ENCODE measurements at regions not wholly inside any gene's neighbourhood (a gene's known extent, or its start where the extent isn't known, plus 50 kb on each side); places are given as distances from the start of the nearest gene placed in this dataset.

- intact Hi-C loops (cut with DNase I; ENCODE audit: low total_unique reads): no loop called here
- peak in 1 of 2 donors; percentile 29 for DNase-seq (ENCODE audit: low spot score in 2 of 2)
- TF ChIP-seq POLR2A (IDR thresholded peaks at IDR 0.05): no peak
- TF ChIP-seq CTCF (IDR thresholded peaks at IDR 0.05): no peak
- no peak overlapping the region for H3K4me3 ChIP-seq (ENCODE audit: low read depth, poor library complexity, severe bottlenecking)
- 21 to 27% methylated on average over 32 of the region's 32 CpGs for WGBS, 2 donors
Observed at GRCh38 chr14:101456246-101457175, 104.8 kb upstream of the DIO3 start.

- intact Hi-C loops (cut with DNase I; ENCODE audit: low total_unique reads): no loop called here
- 2 to 10% methylated on average over 11 to 12 of the region's 85 CpGs for WGBS, 2 donors
- DNase-seq (ENCODE audit: low spot score in 2 of 2): no peak
- TF ChIP-seq POLR2A (IDR thresholded peaks at IDR 0.05) (no peak), CTCF (IDR thresholded peaks at IDR 0.05) (no peak)
- H3K4me3 ChIP-seq (ENCODE audit: low read depth, poor library complexity, severe bottlenecking): no peak overlapping the region
Observed at GRCh38 chr14:101457301-101457935, 103.9 kb upstream of the DIO3 start.

DNA sequence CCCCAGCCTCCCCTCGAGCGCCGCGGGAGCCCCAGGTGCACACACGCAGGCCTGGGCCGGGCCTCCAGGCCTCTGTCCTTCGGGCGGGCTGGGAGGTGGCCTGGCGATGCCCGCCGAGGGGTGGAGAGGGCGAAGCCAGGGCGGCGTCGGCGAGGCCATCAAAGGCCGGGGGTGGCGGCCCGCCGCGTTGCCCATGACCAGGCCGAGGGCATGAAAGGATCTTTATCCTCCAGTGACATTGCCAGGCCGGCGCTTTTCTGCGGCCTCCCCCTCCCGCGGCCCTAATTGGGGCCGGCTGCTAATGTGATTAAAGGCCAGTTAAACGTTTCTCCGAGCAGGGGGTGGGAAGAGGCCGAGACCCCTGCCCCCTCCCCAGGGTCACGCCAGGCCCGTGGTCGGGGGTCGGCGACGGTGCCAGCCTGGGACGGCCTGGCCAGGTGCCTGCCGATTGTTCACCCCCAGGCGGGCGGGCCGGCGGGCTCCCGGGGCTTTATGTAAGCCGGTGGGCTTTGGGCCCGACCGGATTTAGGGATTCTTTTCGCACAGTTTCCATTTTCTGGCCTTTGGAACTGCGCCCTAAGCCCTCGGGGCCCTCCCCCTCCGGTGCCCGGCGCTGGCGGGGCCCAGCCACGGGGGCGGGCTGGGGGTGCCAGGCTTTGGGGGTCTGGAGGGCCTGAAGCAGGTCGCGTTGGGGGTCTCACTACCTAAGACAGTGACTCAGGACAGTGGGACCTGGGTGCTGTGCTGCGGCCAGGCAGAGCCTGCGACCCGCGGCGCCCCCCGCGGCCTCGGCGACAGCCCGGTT, 103.2 kb upstream of the DIO3 start:
- no peak overlapping the region for H3K4me3 ChIP-seq (ENCODE audit: low read depth, poor library complexity, severe bottlenecking)
- intact Hi-C loops (cut with DNase I; ENCODE audit: low total_unique reads): no loop called here
- DNase-seq (ENCODE audit: low spot score in 2 of 2): no peak
- WGBS, 2 donors: 9 to 12% methylated on average over 23 to 51 of the region's 68 CpGs
- TF ChIP-seq CTCF (IDR thresholded peaks at IDR 0.05) (no peak), POLR2A (IDR thresholded peaks at IDR 0.05) (no peak)

DNA sequence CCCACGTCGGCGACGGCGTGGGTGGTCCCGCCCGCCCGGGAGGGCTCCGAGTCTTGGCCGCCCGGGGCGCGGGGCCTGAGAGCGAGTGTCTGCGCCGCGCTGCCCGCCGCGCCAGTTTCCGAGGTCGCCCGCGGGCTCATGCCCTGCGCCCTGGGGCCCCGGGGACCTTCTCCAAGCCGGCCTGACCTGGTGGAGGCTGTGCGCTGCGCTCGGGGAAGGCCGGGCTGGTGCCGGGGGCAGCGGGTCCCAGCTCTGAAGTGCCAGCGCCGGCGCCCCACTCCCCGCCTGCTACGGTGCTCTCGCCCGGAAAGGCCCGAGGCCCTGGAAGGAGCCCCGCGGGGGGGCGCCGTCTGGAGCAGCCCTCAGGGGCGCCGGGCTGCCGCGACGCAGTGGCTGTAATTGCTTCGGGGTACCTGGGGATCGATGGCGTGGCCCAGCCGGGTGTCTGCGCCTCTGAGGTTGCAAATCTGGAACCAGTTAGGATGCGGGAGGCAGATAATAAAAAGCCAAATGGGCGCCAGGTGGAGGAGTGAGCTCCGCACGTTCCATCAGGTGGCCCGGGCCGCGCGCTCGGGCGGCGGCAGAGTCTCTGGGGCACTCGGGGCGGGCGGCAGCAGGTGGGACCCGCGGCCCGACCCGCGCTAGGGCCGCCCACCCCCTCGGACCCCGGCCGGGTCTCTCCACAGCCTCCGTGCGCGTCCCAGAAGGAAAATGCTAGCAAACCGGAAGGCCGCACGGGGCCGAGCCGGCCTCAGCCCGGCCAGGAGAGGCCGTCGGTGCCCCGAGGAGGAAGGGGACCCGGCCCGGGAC, 102.3 kb upstream of the DIO3 start:
- peak in 1 of 2 donors; percentile 72 for DNase-seq (ENCODE audit: low spot score in 2 of 2)
- intact Hi-C loops (cut with DNase I; ENCODE audit: low total_unique reads): no loop called here
- TF ChIP-seq CTCF (IDR thresholded peaks at IDR 0.05) (no peak), POLR2A (IDR thresholded peaks at IDR 0.05) (no peak)
- 4 to 18% methylated on average over 38 to 78 of the region's 92 CpGs for WGBS, 2 donors
- H3K4me3 ChIP-seq (ENCODE audit: low read depth, poor library complexity, severe bottlenecking): no peak overlapping the region

DNA sequence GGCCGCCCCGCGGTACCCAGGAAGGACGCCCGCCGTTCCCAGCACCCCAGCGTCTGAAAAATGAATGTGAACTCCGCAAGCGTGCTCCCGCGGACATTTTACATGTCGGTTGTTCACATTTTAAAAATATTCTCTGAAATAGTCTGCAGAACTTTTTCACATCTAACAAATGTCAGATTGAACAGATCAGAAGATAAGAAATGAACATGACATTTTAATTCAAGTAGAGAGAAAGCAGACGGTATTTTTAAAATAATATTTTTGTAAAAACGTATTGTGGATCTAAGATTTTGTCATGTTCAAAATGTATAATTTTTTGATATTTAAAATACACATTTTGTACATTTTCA, 101.8 kb upstream of the DIO3 start:
- TF ChIP-seq CTCF (IDR thresholded peaks at IDR 0.05) (no peak), POLR2A (IDR thresholded peaks at IDR 0.05) (no peak)
- 40 to 42% methylated on average over 14 of the region's 14 CpGs for WGBS, 2 donors
- intact Hi-C loops (cut with DNase I; ENCODE audit: low total_unique reads): no loop called here
- peak in 1 of 2 donors; percentile 63 for DNase-seq (ENCODE audit: low spot score in 2 of 2)
- H3K4me3 ChIP-seq (ENCODE audit: low read depth, poor library complexity, severe bottlenecking): no peak overlapping the region
